ENCODE measurements at regions not wholly inside any gene's neighbourhood (a gene's known extent, or its start where the extent isn't known, plus 50 kb on each side); places are given as distances from the start of the nearest gene placed in this dataset.

DNA sequence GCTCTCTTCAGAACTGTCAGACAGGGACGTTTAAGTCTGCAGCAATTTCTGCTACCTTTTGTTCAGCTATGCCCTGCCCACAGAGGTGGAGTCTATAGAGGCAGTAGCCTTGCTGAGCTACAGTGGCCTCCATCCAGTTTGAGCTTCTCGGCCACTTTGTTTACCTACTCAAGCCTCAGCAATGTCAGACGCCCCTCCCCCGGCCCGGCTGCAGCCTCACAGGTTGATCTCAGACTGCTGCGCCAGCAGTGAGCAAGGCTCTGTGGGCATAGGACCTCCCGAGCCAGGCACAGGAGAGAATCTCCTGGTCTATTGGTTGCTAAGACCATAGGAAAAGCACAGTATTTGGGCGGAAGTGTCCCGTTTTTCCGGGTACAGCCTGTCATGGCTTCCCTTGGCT lies 89.9 kb upstream of the PDC start:
- no peak for DNase-seq

DNA sequence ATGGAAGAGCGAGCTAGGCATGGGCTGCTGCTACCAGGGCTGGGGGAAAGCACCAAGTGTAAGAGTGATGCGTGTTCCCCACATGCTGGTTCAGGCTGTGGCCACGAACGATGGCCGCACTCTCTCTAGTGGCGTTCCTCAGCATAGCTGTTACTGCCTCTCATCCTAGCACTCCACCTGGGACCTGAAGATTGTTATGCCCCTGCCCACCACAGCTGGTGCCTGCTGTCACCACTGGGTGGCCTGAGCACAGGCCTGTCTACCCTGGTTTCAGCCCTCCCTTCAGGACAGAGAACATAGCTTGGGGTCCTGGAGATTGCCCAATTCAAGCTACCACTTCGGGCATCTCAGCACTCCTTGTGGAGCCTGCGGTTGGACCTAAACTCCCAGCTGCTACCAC lies 80.1 kb upstream of the PDC start:
- no peak for DNase-seq

DNA sequence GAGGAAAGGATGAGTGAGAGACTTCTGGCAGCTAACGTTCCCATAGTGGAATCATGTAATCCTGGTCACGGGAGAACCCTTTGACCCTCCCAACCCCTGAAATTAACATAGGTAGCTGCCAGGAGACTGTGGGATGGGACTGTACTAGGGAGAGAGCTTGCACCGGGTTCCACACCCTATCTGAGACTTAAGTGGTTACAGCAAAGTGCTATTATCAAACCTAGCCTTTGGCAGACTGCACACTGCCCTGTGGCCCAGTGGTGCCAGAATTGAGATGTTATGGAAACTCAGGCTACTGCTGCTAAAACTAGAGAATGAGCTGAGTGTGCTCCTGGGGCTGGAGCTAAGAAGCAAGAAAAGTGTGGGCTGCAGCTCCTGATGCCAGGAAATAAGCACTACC lies 79.6 kb upstream of the PDC start:
- no peak for DNase-seq

DNA sequence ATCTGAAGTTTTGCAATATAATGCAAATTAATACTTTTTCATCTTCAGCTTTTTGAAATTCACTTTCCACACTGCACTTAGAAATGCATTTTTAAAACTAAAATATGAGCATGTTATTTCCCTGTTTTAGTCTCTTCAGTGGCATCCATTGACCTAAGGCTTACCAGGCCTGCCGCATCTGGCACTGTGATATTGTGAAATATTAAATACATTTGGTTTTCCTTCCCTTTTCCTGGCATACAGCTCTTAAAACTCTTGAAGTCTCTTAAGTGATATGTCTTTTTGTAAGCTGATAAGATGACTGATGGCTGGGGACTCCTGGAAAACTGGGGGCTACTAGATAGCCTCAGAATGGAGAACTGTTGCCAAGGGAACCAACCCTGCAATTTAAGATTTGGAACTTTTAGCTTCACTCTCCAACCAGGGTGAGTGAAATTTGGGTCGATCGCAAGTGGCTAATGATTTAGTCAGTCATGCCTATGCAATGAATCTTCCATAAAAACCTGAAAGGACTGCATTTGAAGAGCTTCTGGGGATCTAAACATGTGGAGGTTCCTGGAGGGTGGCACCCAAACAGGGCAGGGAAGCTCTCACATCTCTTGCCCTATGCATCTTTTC lies 75.5 kb upstream of the PDC start:
- DNase-seq = no peak

DNA sequence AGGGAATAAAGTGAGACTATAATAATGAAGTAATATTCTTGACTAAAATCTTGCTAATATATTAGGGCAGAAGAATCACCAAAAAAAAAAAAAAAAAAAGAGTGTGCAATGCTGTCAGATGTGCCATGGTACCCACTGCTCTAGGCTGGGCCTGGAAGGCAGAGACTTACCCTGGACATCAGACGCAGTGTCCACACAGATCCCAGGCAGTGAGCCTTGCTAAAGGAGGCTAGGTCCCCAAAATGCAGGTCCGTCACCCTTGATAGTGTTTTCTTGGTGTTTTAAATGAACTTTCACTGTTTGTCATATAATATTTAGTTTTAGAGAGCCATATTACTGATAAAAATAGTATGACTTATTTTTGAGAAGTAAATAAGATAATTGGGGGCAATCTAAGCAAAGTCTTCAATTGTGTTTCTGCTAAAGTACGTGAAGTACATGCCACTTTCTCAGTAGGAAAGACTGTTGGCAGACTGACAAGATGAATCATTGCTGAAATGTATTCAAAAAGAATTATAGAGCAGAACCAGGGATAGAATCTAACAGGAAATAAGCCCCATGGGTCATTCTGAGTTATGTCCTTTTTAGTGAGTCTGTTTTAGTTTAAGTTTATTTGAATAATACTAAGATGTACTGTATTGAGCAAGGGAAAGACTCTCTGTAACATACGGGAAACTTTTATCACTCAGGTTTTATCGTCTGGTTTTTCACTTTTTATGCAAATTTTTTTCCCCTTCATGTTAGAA lies 74.6 kb upstream of the PDC start:
- DNase-seq = no peak

DNA sequence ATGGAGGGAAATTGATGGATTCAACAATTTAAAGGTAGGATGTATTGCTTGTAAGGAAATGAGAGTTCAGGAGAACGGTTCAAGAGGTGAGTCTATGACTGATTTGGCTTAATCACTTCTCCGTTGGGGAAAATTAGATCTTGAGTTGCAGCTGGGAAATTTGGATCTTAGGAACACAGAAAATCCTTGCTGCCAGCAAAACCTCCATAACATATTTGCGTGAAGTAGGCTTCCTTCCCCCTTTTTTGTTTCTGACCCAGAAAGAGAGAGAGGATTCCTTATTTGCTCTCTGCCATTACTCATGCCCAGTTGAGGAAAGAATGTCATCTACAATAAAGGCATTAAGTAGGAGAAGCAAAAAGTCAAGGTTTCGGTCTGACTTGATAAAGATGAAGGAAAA lies 73.5 kb upstream of the PDC start:
- DNase-seq = no peak

DNA sequence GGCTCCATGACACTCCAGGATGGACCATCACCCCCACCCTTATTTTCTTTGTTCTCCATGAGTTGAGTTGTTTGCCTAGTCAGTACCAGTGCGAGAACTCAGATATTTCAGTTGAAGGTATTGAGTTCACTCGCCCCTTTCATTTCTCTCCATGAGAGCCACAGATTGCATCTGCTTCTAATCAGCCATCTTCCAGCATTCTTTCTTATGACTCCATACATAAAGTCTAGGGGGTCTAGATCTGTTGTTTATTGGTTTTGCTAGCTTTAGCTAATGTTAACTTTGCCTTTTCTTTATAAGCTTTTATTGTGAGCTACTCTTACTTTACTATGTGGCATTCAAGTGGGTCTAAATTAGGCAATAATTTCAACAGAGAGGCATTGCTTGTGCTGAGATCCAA lies 71.6 kb upstream of the PDC start:
- no peak for DNase-seq

DNA sequence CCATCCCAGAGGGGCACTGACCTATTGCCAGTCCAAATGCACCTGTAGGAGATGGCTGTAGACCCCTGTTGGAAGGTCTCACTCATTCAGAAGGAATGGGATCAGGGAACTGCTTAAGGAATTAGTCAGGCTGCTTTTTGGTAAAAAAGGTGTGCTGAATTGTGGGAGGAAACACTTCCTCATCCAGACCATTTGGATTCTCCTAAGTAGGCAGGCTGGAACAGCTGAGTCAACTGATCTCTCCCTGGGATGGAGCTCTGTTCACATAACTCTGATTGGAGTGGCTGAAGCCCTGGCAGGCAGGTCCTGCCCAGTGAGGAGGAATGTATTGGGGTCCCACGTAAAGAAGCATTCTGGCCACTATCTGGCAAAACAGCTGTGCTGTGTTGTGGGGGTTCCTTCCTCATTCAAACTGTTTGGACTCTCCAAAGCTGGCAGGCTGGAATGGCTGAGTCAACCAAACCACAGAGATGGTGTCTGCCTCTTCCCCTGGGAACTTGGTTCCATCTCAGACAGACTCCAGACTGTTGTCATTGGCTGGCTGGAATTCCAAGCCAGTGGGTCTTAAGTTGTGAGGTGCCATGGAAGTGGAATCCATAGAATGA lies 70.7 kb upstream of the PDC start:
- DNase-seq = no peak

DNA sequence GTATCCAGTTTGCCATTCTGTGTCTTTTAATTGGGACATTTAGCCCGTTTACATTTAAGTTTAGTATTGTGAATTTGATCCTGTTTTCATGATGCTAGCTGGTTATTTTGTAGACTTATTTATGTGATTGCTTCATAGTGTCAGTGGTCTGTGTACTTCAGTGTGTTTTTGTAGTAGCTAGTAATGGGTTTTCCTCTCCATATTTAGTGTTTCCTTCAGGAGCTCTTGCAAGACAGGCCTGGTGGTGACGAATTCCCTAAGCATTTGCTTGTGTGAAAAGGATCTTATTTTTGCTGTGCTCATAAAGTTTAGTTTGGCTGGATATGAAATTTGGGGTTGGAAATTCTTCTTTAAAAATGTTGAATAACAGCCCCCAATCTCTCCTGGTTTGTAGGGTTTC lies 69.2 kb upstream of the PDC start:
- no peak for DNase-seq

DNA sequence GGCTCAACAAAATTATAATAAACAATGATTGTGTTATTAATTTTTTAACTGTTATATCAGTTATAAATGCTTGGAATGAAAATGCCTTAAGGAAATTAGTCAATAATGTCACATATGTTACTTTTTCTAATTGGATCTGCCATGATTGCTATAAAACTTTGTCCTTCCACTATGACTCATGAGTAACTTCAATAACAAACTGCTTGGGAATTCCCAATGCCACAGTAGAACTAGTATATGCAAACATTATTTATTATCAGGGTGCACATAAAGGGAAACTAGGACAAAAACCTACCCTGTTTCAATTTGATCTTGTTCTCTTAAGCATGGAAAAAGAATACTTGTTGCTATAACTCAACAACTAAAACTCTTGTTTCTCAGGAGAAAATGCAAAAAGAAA lies 59.1 kb upstream of the PDC start:
- no peak for DNase-seq

DNA sequence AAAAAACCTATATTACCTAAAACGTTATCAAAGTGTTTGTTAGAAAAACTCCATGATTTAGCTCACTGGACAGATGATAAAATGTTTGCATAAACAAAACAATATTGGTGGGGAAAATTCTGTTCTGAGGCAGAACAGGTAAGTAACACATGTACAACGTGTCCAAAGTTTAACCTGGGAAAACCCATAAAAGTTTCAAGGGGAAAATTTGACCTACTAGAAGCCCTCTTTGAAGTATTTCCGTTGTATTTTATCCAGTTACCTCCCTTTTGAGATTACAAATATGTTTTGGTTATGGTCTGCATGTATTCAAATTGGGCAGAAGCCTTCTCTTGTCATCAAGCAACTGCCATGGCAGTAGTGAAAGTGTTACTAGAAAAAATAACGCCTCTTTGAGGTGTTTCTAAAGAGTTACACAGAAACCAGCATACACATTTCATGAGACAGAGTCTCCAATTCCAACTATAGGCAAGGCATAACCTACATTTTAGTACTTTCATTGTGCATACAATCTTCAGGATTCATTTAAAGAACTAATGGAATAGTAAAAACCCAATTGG lies 58.0 kb upstream of the PDC start:
- no peak for DNase-seq

DNA sequence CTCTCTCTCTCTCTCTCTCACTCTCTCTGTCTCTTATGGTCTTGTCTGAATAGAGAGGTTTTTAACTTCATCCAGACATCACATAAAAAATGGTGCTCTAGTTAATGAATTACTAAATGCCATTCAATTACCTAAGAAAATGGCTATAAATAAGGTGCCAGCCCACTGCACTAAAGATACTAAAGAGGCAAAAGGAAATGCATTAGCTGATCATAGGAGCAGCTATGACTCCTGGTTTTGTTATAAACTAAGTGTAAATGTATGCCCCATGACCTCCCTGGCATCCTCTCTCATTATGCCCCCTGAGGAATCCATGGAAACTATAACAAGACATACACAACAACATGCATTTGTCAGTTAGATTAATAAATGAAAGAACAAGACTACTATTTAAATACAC lies 57.5 kb upstream of the PDC start:
- DNase-seq = no peak

DNA sequence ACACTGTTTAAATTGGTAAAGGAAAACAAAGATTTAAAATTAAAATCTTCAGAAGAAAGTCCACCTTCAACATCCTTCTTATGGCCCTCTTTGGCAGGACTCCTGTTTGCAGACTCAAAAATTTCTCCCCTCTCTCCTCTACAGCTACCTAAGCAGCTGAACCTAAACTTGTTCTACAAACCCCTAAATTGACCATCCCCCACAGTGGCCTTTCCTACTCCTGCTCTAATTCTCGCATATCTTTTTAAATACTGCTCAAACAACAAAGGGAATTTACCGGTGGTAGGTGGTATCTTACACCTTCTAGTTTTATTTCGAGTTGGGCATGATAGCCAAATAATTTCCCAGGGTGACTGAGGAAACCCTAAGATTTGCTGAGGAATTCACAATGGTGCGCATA lies 53.5 kb upstream of the PDC start:
- DNase-seq = no peak

DNA sequence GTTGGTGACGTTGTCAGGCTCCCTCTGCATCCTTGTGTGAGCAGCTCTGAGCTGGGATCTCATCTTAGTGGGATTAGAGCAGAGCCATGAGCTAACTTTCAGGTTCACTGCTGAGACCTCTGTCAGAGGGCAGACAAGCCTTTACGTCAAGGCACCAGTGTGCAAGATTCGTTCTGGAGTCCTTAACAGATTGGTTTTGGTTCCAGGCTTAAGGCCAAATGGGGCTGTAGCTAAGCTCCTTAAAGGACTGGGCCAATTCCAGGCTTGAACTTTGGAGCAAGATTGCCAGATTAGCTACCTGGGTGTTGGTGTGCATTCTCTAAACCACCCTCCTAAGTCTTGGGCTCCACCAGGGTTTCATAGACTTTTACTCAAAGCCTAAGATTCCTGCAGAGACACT lies 52.6 kb upstream of the PDC start:
- DNase-seq = no peak

DNA sequence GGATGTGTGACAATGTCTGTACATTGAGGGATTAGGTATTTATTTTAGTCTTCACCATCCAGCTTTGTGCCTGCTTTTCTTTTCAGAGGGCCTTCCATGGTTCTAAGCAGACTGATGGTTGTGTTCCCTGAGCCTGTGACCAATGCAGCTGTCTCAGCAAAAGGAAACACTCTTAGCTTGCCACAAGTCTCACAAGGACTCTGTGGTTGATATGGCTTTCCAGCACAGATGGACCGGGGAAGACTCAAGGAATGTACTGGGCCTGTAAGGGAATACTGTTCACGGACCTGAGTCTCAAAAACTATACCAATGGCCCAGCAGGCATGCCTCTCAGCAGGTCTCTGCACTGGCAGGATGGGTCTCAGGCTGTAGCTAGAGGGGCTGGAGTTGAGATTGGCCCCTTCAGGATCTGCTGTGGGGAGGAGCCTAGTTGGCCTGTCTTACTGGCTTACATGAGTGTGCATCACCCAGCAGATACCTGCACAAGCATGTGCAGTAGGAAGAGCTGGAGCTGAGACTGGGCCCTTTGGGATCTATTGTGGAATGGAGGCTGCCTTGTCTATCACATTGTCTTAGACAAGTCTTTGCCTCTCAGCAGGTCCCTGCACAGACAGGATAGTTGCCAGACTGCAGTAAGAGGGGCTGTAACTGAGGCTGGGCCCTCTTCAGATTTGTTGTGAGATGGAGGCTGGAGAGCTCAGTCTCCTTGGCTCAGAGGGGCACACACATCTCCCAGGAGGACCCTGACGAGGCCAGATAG lies 52.0 kb upstream of the PDC start:
- DNase-seq = no peak

DNA sequence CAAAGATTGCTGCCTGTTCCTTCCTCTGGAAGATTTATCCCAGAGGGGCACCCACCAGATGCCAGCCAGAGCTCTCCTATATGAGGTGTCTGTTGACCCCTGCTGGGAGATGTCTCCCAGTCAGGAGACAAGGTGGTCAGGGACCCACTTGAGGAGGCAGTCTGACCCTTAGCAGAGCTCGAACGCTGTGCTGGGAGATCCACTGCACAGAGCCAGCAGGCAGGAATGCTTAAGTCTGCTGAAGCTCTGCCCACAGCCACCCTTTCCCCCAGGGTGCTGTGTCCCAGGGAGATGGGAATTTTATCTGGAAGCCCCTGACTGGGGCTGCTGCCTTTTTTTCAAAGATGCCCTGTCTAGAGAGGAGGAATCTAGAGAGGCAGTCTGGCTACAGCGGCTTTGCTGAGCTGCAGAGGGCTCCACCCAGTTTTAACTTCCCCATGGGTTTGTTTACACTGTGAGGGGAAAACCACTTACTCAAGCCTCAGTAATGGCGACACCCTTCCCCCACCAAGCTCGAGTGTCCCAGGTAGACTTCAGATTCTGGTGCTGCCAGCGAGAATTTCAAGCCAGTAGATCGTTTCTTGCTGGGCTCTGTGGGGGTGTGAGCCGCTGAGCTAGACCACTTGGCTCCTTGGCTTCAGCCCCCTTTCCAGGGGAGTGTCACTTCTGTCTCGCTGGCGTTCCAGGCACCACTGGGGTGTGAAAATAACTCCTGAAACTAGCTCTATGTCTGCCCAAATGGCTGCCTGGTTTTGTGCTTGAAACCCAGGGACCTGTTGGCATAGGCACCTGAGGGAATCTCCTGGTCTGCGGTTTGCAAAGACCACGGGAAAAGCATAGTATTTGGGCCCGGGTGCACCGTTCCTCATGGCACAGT lies 51.1 kb upstream of the PDC start:
- no peak for DNase-seq
